Choroid plexus epithelial cell (primary cell): ENCODE measurements at regions not wholly inside any gene's neighbourhood (a gene's known extent, or its start where the extent isn't known, plus 50 kb on each side); places are given as distances from the start of the nearest gene placed in this dataset.

Source experiments
- DNase-seq: peaks from one replicate; pipeline ENCODE4 v3.0.0-alpha.2; 2010; ENCODE audit warnings: low read depth
- H3K4me3 ChIP-seq: 2 replicates; pipeline ENCODE4 v1.5.1; 2011; ENCODE audit warnings: low read depth, mild to moderate bottlenecking, control low read depth, low read length, moderate library complexity
- CTCF ChIP-seq: conservative IDR thresholded peaks from 2 replicates; pipeline ENCODE4 v1.5.1; 2011; ENCODE audit warnings: low read depth, mild to moderate bottlenecking, control low read depth, inconsistent platforms, low read length, moderate library complexity

- no peak overlapping the region for H3K4me3 ChIP-seq
- TF ChIP-seq CTCF = no peak
- no peak for DNase-seq
Measured at GRCh38 chr6:113651120-113651519, 206.0 kb upstream of the MARCKS start.

- no peak overlapping the region for H3K4me3 ChIP-seq
- no peak for DNase-seq
- no peak for TF ChIP-seq CTCF
Measured at GRCh38 chr6:113651920-113652319, 205.2 kb upstream of the MARCKS start.

GRCh38 chr6:113653275-113653674 lies 203.9 kb upstream of the MARCKS start:
- no peak for TF ChIP-seq CTCF
- DNase-seq = no peak
- no peak overlapping the region for H3K4me3 ChIP-seq

- no peak overlapping the region for H3K4me3 ChIP-seq
- no peak for DNase-seq
- TF ChIP-seq CTCF = no peak
Measured at GRCh38 chr6:113654396-113654795, 202.7 kb upstream of the MARCKS start.

GRCh38 chr6:113655761-113656160 lies 201.4 kb upstream of the MARCKS start:
- no peak for TF ChIP-seq CTCF

GRCh38 chr6:113659762-113660404 lies 197.3 kb upstream of the MARCKS start:
- TF ChIP-seq CTCF = no peak
- no peak for DNase-seq
- H3K4me3 ChIP-seq = no peak overlapping the region

More at GRCh38 chr6:113655761-113656160, 201.4 kb upstream of the MARCKS start:
- no peak overlapping the region for H3K4me3 ChIP-seq
- no peak for DNase-seq

- DNase-seq = no peak
- TF ChIP-seq CTCF = no peak
- no peak overlapping the region for H3K4me3 ChIP-seq
Measured at GRCh38 chr6:113660819-113661218, 196.3 kb upstream of the MARCKS start.
